ENCODE measurements at regions not wholly inside any gene's neighbourhood (a gene's known extent, or its start where the extent isn't known, plus 50 kb on each side); places are given as distances from the start of the nearest gene placed in this dataset.

DNA sequence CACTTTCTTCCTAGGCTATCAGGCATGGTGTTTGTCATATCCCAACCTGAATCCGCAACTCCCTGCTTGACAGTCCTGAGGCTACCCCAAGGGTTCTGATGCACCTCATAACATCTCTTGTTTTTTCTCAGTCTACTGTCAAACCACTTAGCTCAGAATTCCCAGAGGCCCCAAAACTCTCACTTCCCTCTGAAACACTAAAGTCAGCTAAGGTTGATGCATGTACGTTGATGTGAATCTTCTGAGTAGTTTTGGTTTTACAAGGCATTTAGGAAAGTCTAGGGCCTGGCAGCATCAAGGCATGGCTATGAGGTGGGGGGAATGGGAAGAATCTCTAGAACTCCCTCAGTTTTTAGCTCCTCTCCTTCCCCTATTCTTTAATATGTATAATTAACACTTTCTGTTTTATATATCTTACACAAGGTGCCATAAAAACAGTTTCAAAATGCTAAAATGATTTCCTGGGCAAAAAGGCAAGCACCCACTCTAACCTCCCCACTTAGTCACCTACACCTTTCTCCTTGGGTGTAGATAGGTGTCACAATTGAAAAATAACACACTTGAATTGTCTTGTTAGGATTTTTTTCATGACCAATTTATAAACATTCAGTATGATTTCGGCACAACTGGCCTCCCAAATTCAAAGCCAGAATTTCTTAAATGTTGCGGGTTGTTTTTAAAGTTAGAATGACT lies 71.4 kb upstream of the TANK start:
- no peaks in the 10 kb centered on the region for H3K36me3 Mint-ChIP-seq
- no peaks in the 10 kb centered on the region for H3K27me3 Mint-ChIP-seq
- H3K9me3 Mint-ChIP-seq = no peaks in the 10 kb centered on the region
- ATAC-seq (replicated peaks) = peak; percentile 95
- peak overlapping the region; percentile 15 to 33 for H3K4me3 Mint-ChIP-seq
- H3K27ac Mint-ChIP-seq = peak overlapping the region; percentile 49
- H3K4me1 Mint-ChIP-seq = peaks cover 23 to 36% of the 10 kb centered on the region in 2 donors
- DNase-seq = peak; percentile 72

DNA sequence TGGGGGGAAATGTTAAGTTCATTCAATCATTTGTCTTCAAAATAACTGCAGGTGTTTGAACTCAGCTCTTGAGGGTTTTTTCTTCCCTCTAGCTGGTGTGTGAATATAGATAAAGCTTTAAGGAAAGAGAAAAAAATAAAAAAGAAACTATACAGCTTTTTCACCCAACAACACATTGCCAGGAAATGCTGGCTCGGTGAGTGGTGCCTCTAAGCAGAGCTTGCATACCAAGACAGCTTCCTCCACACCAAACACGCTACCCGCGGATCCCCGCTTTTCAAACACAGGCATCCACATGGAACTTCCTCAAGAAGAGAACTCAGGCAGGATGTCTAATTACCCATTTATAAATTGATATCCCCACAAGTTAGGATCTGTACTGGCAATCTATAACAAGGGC lies 69.8 kb upstream of the TANK start:
- peak overlapping the region; percentile 84 for H3K27ac Mint-ChIP-seq
- peaks cover 29 to 41% of the 10 kb centered on the region in 2 donors for H3K4me1 Mint-ChIP-seq
- no peaks in the 10 kb centered on the region for H3K9me3 Mint-ChIP-seq
- no peaks in the 10 kb centered on the region for H3K27me3 Mint-ChIP-seq
- DNase-seq (no peak), ATAC-seq (replicated peaks) (peak; percentile 31 to 47)
- peak overlapping the region; percentile 62 to 73 for H3K4me3 Mint-ChIP-seq
- H3K36me3 Mint-ChIP-seq = no peaks in the 10 kb centered on the region

DNA sequence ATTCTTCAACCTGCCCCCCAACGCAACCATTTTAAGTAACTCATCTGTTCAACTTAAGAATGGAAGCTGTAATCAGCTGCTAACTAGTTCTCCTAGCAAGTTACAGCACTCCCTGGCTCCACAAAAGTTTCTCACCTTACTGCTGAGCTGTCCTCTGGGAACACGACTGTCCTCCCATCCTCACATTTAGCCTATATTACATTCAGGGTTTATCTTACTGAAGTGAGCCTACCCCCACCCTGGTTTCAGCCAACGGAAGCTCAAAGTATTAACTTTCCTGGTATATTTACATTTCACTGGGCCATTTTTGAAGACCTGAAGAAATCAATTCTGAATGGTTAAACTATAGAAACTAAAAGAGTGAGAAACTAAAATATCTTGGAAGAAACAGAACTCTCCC lies 64.9 kb upstream of the TANK start:
- H3K4me3 Mint-ChIP-seq = no peak overlapping the region
- DNase-seq = no peak
- no peak overlapping the region for H3K27ac Mint-ChIP-seq
- H3K27me3 Mint-ChIP-seq = no peaks in the 10 kb centered on the region
- H3K36me3 Mint-ChIP-seq = peaks cover 3 to 5% of the 10 kb centered on the region in 2 donors
- peaks cover 0 to 3% of the 10 kb centered on the region in 2 donors for H3K9me3 Mint-ChIP-seq
- no peak for ATAC-seq (replicated peaks)
- H3K4me1 Mint-ChIP-seq = peaks cover 14 to 15% of the 10 kb centered on the region in 2 donors

DNA sequence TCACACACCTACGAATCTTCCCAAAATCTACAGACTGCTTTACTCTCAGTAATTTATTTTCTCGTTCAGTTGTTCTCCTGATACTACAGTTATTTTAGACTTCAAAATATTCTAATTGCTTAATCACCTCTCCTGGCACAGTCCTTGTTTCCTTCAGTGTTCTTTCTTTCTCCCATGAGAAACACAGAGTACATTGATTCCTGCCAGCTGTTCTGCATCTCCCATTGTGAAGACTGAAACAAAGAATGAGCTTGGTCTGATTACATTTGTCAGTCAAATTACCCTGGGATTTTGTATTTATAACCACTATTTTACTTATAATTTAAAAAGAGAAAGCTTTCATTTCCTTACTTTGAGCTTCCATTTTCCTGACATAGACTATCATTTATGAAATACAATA lies 63.9 kb upstream of the TANK start:
- H3K36me3 Mint-ChIP-seq = peaks cover 3 to 5% of the 10 kb centered on the region in 2 donors
- no peak overlapping the region for H3K4me3 Mint-ChIP-seq
- no peak for ATAC-seq (replicated peaks)
- DNase-seq = no peak
- peak overlapping the region; percentile 38 for H3K27ac Mint-ChIP-seq
- H3K27me3 Mint-ChIP-seq = no peaks in the 10 kb centered on the region
- peaks cover 0 to 3% of the 10 kb centered on the region in 2 donors for H3K9me3 Mint-ChIP-seq
- H3K4me1 Mint-ChIP-seq = peaks cover 5 to 10% of the 10 kb centered on the region in 2 donors

DNA sequence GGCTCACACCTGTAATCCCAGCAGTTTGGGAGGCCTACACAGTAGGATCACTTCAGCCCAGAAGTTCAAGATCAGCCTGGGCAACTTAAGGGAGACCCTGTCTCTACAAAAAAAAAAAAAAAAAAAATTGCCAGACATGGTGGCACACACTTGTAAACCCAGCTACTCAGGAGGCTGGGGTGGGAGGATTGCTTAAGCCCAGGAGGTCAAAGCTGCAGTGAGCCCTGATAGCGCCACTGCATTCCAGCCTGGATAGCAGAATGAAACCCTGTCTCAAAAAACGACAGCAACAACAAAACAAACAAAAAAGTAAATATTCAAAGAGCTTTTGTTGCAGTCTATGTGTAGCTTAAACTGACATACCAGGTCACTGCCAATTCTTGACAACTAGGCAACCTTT lies 63.1 kb upstream of the TANK start:
- H3K4me3 Mint-ChIP-seq = no peak overlapping the region
- no peaks in the 10 kb centered on the region for H3K27me3 Mint-ChIP-seq
- ATAC-seq (replicated peaks) (no peak), DNase-seq (no peak)
- peaks cover 0 to 3% of the 10 kb centered on the region in 2 donors for H3K9me3 Mint-ChIP-seq
- H3K4me1 Mint-ChIP-seq = peaks cover 5 to 8% of the 10 kb centered on the region in 2 donors
- H3K36me3 Mint-ChIP-seq = peaks cover 3 to 5% of the 10 kb centered on the region in 2 donors
- no peak overlapping the region for H3K27ac Mint-ChIP-seq

DNA sequence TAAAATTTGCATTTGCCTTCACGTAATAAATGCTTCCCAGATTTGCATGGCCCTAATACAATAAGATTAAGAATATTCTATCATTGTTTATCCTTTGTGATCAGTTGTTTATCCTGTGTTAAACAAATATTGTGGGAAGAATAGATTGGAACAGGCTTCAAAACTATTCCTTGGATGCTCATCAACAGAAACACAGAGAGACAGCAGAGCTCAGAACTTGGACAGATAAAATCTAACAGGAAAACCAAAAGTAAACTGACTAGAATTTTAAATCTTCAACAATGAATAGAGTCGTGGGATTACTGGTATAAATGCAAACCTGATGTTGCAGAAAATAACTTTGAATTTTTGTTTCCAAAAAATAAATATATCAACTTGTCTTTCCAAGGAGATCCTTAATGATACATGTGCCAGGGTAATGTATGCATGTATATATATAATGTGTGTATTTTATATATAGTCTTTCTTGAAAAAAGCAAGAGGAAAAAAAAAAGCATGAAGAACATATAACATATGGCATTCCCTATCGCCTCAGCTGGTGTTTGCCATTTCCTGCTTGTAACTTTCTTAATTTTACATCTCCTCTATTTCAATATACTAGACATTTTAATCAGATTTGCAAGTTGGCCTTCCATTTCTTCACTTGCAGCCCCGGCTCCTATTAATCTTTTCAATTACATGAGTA lies 59.9 kb upstream of the TANK start:
- Mint-ChIP-seq H3K9me3 (peaks cover 0 to 3% of the 10 kb centered on the region in 2 donors), H3K4me1 (peaks cover 7% of the 10 kb centered on the region in 2 donors), H3K27ac (no peak overlapping the region), H3K27me3 (no peaks in the 10 kb centered on the region), H3K4me3 (no peak overlapping the region), H3K36me3 (peaks cover 3 to 5% of the 10 kb centered on the region in 2 donors)
- ATAC-seq (replicated peaks) (no peak), DNase-seq (no peak)

DNA sequence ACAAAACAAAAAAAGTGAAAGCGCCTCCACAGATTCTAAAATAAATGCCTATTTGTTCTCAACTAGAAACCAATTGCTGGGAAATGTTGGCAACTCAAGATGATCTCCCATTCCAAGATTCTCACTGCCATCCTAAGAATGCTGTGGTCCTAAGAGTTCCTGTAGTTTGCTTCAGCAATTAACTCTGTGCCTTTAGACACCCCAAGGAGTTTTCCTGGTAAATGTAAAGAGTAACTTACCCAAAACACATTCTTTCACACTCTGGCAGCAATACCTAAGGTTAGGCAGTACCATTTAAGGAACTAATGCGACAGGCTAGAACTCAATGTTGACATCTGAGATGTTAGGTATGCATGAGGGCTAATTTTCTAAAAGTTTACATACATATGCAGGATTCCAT lies 58.8 kb upstream of the TANK start:
- no peak for ATAC-seq (replicated peaks)
- H3K4me1 Mint-ChIP-seq = peaks cover 5 to 7% of the 10 kb centered on the region in 2 donors
- DNase-seq = no peak
- peaks cover 3 to 5% of the 10 kb centered on the region in 2 donors for H3K36me3 Mint-ChIP-seq
- H3K27ac Mint-ChIP-seq = no peak overlapping the region
- no peak overlapping the region for H3K4me3 Mint-ChIP-seq
- H3K9me3 Mint-ChIP-seq = peaks cover 0 to 3% of the 10 kb centered on the region in 2 donors
- no peaks in the 10 kb centered on the region for H3K27me3 Mint-ChIP-seq

DNA sequence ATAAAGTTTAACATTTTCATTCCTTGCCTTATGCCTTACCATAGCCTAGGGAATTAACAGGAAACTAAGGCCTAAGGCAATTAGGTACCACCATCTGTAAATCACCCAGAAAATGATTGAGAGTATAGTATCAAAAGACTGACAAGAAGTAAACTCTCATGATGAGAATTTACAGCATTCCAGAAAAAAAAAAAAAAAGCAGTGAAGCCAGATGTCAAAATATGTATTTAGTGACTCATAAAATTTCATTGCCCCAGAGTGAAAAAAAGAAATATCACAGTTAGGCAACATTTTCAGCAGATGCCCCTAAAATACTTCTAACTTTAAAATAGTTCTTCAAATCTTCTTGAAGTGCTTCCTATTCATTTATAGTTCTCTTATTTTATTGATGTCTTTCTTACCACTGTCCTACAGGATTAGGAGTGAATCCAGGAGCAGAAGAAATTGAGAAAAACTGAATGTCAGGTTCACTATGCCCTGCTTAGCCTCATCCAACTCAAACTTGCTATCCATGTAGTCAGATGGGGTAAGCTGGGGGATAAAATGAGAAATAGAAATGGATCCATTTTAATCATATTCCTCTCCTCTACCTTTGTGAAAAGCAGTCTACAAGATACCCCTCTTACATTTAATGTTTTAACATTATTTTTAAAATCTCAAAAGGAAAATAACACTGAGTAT lies 57.3 kb upstream of the TANK start:
- DNase-seq (no peak), ATAC-seq (replicated peaks) (no peak)
- no peak overlapping the region for H3K27ac Mint-ChIP-seq
- H3K36me3 Mint-ChIP-seq = peaks cover 3 to 5% of the 10 kb centered on the region in 2 donors
- H3K27me3 Mint-ChIP-seq = no peaks in the 10 kb centered on the region
- no peak overlapping the region for H3K4me3 Mint-ChIP-seq
- peaks cover 0 to 2% of the 10 kb centered on the region in 2 donors for H3K9me3 Mint-ChIP-seq
- H3K4me1 Mint-ChIP-seq = peaks cover 5 to 7% of the 10 kb centered on the region in 2 donors

DNA sequence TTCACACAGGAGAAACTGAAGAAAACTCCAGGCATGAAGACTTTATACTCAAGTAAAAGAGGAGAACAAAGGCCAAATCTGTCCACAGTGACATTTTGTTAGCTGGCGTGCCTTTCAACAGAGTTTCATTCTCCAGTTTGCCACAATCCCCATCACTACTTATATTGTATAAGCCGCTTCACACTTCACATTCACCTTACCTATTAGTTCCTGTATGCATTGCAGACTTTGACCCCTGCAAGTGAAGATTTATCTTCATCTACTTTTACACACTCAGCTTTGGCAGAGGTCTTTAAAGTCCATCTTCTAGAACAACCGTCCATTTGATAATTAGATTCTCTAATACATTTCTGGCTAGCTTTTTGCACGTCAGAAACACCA lies 56.8 kb upstream of the TANK start:
- Mint-ChIP-seq H3K9me3 (no peaks in the 10 kb centered on the region), H3K27me3 (no peaks in the 10 kb centered on the region), H3K4me3 (no peak overlapping the region), H3K36me3 (peaks cover 1 to 3% of the 10 kb centered on the region in 2 donors), H3K4me1 (peaks cover 5 to 7% of the 10 kb centered on the region in 2 donors), H3K27ac (no peak overlapping the region)
- ATAC-seq (replicated peaks) = no peak
- DNase-seq = no peak

DNA sequence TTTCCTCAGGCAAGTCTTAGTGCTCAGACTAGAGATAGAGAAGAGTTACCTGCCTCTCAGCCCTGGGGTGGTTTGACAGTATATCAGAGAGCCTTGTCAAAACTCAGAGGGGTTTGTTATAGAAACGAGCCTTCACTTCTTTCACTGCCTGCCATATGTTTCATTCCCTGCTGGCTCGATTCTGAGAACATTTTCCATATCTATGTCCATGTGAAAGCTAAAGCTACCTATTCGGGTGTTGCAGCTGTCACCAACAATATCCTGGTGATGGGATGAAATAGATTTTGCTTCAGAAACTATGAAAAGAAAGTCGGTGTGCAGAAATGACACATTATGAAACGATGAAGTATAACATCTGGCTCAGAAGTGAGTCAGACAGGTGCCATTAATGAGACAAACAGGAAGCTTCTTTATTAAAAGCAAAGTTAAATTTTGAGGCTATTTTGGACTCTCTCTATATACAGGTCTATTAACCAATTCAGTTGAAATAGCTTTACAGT lies 56.1 kb upstream of the TANK start:
- Mint-ChIP-seq H3K4me3 (peak overlapping the region in 1 of 2 donors; percentile 60), H3K9me3 (no peaks in the 10 kb centered on the region), H3K36me3 (no peaks in the 10 kb centered on the region), H3K27me3 (no peaks in the 10 kb centered on the region), H3K27ac (peak overlapping the region; percentile 79), H3K4me1 (peaks cover 7% of the 10 kb centered on the region in 2 donors)
- ATAC-seq (replicated peaks) = peak; percentile 68 to 90
- no peak for DNase-seq

DNA sequence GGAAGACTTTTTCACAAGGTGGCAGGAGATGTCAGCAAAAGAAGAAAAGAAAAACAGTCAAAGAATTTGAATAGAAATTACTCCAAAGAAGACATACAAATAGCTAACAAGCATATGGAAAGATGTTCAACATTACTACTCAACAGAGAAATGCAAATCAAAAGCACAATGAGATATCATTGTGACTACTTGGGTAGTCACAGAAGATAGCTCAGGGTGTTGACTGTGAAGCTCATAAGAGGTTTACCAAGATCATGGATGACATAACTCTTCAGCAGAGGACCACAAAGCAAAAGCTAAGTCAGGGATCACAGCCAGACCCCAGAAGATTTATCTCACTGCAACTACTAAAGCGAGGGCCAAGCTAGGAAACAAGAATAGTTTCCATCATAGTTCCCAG lies 53.0 kb upstream of the TANK start:
- Mint-ChIP-seq H3K27ac (no peak overlapping the region), H3K9me3 (no peaks in the 10 kb centered on the region), H3K36me3 (no peaks in the 10 kb centered on the region), H3K4me1 (peaks cover 7% of the 10 kb centered on the region in 2 donors), H3K27me3 (no peaks in the 10 kb centered on the region), H3K4me3 (no peak overlapping the region)
- DNase-seq = no peak
- ATAC-seq (replicated peaks) = no peak
